Left kidney (tissue), 1 donor: ENCODE measurements at regions not wholly inside any gene's neighbourhood (a gene's known extent, or its start where the extent isn't known, plus 50 kb on each side); places are given as distances from the start of the nearest gene placed in this dataset.
"Not testable (repeated sequence)": the region's sequence is repeated elsewhere in the genome, so short reads cannot be mapped to it uniquely, and the experiment has no call there.

Experiments used
- DNase-seq: peaks from one replicate; pipeline ENCODE4 v3.0.0-alpha.2; 2013

DNA sequence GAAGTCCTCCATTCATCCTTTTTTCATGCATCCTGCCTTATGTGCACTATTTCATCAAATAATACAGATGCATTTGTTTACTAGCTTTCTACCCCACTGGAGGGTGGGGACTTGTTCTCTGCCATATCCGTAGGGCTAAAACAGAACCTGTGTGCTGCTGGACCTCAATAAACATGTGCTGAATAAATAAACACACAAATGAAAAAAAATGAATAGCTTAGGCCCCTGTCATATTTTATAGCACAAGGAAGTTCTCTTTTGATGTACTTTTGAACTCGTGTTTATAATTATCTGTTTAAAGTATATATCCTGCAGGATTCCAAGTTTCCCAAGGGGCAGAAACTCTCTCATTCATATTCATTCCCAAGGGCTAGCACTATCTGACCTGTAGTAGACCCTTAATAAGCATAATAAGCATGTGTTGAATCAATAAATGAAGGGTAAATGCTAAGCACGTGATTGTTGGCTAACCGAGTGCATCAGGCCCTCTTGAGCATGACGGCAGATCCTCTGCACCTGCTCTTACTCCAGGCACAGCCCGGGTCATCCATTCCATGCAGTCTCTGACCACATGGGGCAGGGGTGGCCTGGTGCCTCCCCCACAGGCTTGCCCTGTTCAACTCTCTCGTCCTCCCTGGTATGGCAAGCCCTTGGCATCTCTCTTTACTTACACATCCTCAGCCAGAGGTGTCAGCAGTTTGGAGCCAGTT, 474.1 kb upstream of the ZMIZ1 start:
- no peak for DNase-seq

DNA sequence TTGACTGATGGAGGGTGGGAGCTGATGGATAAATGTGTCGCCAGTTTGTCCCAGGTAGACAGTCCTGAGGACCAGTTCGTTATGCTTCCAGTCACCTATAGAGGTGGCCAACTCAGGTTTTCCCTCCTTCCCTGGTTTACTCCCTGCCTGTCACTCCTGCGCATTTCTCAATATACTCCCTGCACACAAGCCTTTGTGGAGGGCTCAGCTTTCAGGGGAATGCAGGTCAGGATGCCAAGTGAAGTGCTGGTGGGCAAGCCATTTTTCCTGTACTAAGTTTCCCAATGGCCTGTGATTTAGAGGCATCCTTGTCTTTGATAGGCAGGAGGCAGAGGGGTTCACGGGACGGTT, 473.5 kb upstream of the ZMIZ1 start:
- DNase-seq, result no peak

DNA sequence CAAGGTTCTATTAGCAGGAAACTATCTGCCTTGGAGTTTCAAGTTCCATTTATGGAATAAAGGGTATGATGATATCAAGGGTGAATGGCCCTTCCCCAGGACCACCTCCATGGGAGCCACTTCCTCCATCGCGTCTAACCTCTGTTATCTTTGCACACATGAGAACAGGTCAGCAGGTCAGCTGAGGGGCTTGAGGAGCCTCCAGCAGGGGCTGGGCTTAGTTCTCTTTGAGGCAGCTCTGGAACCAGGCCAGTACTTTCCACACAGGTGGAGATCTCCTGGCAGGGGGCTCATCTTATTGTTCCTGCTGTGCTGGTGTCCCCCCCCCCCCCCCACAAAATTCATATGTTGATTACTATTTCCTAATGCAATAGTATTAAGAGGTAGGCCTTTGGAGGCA, 472.2 kb upstream of the ZMIZ1 start:
- no peak for DNase-seq

DNA sequence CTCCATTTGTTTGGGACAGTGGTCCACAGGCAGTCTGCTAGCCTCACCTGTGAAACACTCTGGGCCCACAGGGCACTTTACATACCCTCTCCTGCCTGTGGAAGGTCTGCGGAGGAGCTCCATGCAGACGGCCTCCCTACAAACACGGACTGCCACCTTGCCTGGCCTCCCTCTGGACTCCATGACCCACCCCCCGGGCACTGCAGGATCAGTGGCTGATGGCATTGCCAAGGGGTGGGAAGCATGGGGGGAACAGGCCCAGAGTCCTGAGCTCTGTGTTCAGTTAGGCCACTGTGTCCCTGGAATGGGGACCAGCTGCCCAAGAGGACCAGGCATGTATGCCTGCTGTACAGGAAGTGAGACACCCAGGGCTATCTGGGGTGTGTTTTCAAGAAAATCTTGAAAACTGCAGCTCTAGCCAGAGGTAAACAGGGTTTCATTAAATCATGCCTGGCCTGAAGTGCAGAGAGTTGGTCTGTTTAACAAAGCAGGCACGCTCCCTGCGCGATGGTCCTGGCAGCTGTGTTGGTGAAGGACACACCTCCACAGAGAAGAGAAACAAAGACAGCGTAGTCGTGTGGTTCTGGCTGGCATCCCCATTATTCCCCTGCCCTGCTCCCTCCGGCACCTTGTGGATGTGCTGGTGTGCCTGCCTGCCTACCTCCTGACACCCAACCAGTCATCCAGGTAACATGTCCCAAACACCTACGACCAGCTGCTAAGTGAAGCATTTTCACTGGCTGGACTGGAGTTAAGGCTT, 470.8 kb upstream of the ZMIZ1 start:
- DNase-seq, result no peak

DNA sequence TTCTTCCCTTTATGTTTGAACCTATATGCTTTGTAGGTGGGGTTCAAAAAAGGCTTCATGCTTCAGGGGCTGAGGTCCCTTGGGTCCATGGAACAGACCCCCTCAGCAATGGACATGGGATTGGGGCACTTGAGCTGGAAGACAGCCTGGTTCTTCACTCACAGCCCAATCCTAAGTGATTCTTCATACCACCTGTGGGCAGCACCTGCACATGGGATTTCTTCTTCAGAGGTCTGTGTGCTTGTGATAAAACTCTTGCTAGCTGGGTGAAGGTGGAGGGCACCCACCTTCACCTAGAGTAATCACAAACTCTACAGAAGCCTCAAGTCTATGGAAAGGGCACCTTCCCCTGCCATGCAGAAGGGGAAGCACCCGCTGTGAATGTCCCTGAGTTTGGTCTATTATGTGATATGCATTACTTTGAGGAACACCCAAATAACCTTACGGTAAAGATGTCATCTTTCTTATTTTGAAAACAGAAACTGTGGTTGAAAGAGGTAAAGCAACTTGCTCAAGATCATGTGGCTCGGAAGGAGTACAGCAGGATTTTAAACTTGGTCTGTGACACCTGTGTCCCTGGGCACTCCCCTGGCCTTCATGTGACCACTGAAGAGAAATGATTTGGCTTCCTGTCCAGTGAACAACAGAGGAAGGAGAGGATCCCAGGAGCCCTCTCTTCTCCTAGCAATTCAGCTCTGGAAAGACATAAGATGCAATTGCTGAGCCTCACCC, 469.5 kb upstream of the ZMIZ1 start:
- no peak for DNase-seq

DNA sequence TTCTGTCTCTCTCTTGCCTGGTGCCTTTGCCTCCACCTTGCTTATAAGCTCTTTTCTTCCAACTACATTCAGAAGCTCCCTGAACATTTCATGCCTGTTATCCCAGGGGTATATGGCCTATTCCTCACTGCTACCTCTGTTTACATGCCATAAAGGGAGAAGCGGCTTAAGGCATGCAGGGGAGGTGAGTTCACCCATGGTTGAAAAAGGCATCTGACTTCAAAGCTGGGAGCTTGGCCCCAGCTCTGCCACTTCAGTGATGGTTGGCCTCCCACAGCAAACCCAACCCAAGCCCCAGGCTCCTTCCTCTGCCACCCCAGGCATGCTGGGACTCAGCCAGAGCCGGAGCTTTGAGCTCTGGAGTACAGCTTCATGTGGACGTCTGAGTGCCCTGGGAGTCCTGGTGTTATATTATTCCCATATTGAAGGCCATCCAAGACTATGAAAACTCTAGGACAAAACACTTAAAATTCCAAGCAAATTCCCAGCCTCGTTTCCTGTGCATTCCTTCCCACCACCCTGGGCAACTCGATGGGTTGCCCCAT, 468.6 kb upstream of the ZMIZ1 start:
- no peak for DNase-seq

DNA sequence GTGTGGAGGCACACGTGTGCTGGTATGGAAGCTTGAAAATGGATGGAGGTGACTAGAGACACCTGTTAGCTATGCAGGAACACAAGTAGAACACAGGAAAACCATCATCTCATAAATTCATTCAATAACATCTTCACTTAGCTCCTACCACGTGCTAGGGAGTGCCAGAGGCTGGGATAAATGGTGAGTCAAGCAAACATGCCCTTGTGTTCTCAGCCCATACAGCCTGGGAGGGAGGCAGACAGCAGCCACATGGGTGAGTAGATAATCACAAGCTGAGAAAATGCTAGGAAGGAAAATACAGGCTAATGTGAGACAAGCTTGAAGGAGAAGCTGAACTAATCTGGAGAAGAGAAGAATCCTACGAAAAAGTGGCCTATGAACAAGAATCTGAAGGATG, 468.0 kb upstream of the ZMIZ1 start:
- DNase-seq, result no peak

DNA sequence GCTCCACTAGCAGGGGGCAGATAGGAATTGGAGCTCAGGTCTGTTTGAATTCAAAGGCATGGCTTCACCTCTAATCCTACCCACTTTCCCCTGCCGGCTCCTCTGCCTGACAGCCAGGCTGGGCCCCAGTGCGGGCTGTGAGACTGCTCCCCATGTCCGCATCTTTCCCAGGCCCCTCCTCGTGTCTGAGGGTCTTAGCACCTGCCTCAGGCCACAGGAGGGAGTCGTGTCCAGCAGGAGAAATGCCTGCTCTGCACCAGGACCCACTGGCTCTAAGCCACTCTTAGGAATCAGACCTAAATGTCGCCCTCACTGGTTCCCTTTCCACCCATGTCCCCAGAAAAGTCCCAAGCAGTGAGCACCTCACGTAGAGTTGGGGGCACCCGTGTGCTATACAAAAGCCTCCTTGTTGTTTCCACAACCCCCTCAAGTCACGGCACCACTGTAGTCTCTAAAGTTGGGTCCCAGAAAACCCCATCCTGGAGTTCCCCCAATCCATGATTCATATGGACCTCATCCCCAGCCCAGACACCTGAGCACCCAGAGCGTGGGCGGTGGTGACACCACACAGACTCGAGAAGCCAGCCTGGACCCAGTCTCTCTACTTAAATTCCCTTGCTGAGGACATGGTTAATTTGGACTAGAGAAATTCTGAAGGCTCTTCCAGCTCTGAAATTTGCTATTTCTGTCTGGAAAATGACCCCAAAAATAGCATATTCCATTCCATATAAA, 466.4 kb upstream of the ZMIZ1 start:
- DNase-seq, result no peak

DNA sequence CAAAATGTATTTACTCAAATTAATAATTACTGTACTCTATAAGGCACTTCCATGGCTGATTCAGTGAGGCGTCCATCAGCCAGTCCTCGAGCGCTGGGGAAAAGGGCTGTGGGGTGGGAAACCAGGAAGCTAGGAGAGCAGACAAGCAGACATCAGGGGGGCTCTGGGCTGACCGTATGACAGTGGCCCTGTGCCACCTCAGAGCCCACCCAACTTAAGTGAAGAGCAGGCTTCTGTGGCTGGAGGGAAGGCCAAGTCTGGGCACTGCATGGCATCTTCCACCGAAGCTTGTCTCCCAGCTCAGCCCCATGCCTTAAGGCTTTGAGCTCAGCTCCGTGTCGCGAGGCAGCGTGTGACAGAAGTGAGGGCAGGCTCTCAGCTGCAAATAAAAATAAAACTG, 464.5 kb upstream of the ZMIZ1 start:
- DNase-seq, result no peak

DNA sequence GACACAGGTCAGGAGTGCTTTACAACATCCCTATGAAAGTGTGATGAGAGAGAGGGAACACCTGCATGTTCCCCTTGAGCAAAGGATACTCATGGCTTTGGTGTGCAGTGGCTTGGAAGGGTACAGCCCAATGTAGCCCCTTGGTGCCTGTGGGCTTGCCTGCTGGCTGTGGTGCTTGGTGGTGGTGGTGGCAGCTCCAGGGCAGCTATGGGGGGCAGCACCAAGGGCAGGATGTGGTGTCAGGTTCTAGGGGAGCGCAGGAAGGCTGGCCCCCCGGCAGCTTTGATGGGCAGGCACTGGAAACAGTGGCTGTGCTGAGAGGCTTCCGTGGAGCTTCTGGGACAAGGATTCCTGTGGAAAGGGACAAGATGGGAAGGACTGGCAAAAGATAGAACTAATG, 464.0 kb upstream of the ZMIZ1 start:
- no peak for DNase-seq

DNA sequence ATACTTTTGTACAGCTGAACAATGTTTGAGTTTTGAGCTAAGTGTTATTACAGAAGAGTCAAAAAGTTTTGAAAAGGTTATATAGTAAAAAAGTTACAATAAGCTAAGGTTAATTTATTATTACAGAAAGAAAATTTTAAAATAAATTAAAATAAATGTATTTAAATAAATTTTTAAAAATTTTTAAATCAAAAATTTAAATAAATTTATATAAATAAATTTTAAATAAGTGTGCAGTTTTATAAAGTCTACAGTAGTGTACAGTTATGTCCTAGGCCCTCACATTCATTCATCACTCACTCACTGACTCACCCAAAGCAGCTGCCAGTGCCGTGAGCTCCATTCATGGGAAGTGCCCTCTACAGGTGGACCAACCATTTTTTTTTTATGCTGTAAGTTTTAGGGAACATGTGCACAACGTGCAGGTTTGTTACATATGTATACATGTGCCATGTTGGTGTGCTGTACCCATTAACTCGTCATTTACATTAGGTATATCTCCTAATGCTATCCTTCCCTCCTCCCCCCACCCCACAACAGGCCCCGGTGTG, 462.9 kb upstream of the ZMIZ1 start:
- DNase-seq, result no peak

DNA sequence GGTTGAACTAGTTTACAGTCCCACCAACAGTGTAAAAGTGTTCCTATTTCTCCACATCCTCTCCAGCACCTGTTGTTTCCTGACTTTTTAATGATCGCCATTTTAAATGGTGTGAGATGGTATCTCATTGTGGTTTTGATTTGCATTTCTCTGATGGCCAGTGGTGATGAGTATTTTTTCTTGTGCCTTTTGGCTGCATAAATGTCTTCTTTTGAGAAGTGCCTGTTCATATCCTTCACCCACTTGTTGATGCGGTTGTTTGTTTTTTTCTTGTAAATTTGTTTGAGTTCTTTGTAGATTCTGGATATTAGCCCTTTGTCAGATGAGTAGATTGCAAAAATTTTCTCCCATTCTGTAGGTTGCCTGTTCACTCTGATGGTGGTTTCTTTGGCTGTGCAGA, 462.0 kb upstream of the ZMIZ1 start:
- not testable (repeated sequence) for DNase-seq

DNA sequence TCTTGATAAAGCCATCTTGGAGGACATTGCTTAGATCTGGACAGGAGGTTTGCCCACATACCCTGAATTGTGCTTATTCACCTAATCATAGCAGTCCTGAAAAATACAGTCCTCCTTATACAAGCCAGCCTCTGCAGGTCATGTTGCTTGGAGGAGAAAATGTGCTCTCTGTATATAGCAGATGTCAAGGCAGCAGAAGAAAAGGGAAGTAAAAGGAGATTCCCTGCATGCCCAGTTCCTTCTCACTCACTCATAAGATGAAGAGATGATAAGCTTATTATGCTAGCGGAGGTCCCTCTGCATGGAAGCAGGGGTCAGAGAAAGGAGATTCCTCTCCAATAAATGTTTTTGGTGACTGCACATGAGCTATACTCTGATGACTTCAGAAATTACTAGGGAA, 458.8 kb upstream of the ZMIZ1 start:
- no peak for DNase-seq

DNA sequence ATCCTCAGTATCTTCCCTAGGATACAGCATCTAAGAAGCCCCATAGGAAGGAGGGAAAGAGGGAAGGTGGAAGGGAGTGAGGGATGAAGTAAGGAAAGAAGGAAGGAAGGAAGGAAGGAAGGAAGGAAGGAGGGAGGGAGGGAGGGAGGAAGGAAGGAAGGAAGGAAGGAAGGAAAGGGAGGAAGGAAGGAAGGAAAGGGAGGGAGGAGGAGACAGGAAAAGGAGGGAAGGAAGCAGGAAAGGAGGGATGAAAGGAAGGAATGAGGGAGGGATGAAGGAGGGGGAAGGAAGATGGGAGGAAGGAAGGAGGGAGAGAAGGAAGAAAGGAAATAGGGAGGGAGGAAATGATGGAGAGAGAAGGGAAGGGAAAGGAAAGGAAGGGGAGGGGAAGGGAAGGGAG, 455.6 kb upstream of the ZMIZ1 start:
- no peak for DNase-seq

DNA sequence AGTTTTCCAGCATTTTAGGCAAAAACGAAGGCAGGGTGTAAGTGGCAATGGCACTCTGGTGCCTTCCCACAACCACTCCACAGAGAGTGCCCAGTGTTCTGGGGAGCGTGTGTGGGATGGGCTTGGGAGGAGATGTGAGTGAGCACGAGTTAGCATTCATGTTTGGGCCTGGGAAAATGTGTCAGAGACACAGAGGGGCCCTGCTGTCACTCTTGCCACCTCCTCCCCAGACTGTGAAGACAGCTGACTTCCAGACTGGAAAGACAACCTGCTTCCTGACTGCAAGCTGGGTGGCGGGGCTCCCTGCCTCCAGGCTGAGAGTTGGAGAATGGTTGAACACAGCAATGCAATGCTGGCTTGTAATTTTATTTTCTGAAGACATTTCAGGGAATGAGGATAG, 454.5 kb upstream of the ZMIZ1 start:
- no peak for DNase-seq

DNA sequence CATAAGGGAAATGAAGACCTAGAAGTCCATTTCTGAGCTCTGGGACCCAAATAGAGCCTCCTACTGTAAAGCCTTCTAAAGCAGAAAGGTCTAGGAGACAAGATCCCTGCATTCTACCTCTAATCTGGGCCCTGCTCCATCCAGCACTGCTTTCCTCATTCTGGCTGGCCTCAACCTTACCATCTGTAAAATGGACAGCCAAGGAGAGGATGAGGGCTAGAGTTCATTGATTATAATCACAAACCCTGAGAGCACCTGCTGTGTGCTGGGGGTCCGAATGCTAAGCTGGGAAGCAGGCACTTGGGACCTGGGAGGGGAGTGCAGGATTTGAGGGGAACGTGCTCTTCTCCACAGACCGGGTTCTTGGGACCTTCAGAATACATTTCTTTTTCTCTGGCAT, 454.0 kb upstream of the ZMIZ1 start:
- no peak for DNase-seq

DNA sequence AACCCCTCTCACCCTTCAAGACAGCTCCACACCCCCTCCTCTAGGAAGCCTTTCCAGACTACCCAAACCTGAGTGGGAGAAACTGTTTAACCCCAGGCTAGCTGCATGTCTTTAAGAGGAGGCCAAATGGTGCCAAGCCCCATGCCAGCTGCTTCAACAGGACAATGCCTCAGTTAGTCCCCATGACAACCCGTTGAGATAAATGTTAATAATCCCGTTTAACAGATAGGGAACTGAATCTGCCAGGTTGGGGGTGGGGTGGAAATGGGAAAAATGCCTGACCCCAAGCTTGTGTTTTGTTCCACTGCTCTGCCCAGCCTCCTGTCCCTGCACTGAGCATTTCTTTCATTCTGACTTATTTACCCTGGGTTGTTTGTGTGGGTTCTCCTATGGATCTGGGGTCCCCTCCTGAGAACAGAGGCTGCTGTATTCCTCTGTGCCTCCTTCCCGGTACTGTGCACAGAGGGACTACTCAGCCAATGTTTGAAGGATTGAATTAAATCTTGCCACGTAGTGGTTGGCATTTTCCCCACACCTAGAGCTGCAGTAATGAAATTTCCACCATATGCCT, 452.6 kb upstream of the ZMIZ1 start:
- no peak for DNase-seq

DNA sequence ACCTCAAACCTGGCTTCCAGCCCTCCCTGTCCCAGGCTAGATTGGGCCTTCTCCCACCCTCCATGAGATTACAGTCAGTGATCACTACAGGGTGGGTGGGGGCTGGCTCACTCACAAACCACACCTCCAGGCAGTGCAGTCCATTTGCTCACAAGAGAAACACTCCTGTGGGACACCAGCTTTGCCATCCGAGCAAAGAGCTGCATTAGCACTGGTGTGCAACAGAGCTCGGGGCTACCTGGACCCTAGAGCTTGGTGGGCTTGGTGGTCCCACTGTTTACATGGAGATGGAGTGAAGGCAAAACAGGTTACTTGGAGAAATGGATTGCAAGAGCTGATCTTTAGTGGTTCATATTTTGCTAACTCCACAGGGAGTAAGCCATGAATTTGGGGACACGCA, 451.7 kb upstream of the ZMIZ1 start:
- no peak for DNase-seq

DNA sequence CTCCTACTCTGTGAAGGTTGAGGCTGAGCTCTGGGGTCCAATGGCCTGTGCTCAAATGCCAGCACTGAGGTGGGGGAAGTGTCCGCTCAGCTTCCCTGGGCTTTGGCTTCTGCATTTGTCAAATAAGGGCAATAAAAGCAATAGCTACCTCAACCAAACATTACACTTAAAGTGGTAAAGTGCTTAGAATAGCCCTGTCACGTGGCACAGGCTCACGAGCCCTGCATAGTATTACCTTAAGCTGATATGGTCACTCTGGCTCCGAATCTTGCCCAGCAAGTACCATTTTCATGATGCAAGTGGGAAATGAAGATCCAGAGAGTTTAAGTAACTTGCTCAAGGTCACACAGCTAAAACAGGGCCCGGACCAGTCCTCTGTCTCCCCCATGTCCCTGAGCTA, 451.1 kb upstream of the ZMIZ1 start:
- DNase-seq, result no peak

DNA sequence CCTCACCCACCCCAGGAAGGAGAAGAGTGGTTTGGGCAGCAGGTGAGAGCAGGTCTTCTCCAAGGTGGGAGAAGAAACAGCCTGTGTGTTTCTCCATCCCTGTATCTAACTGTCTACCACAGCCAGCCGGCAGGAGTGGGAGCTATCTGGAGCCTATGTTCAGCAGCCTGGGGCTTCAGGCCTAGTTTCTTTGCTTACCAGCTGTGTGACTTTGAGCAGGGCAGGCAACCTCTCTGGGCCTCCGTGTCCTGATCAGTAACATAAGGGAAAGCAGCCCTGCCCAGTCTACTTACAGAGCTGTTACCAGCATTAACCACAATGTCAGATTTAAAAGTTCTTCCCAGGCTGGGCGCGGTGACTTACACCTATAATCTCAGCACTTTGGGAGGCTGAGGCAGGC, 450.7 kb upstream of the ZMIZ1 start:
- no peak for DNase-seq

DNA sequence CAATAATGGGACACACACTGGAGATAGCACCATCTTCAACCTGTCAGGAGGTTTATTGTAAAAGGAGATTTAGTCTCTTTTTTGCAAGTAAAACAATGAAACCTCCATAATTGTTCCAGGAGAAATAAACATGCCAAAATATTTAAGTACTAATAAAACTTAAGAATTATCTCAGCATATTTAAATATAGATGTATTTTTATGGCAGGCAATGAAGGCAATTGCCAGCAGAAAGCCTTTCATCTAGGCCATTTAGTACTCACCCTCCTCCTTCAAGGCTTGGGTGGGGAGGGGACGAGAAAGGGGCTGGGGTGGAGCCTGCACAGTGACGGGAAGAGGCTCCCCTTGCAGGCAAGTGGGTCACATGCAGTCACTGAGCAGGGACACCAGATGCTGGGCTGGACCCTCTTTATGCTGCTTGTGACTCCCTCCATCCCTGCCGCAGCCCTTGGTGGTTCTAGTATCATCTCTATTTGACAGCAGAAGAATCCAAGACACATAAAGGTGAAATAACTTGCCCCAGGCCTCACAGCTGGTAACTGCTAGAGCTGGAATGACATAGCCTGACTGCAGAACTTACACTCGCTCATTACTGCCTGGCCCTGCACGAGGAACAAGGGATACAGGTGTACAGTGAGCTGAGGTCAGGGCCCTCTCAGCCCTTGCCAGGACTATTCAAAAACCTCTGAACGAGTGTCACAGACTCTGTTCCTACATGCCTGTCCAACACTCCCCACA, 449.5 kb upstream of the ZMIZ1 start:
- no peak for DNase-seq
